Pancreas (tissue), 10 donors: ENCODE measurements at regions not wholly inside any gene's neighbourhood (a gene's known extent, or its start where the extent isn't known, plus 50 kb on each side); places are given as distances from the start of the nearest gene placed in this dataset.

Experiments used
- ATAC-seq, 4 donors: fragments of 200-7000 bp; cut with Tn5 transposase; one replicate each; pipeline versions ENCODE4 v1.8.0 to v1.9.1; 2020; ENCODE audit warnings: mild to moderate bottlenecking in 4 of 4, moderate library complexity in 4 of 4
- DNase-seq, 6 donors: peaks; one replicate each; pipeline ENCODE4 v3.0.0-alpha.2; 2020
- FAIRE-seq: peaks from 2 replicates; lab custom pipeline; 2012; peaks lifted over from hg19 to GRCh38; lab: Jason Lieb, UNC
- H3K27ac ChIP-seq, 4 donors: fragments of 200-600 bp; sonication (generic); 1 replicate in 3 of 4; 2 replicates in 1 of 4; pipeline versions ENCODE4 v1.5.0 to v1.8.0; 2020
- H3K27me3 ChIP-seq, 4 donors: fragments of 200-600 bp; one replicate each; pipeline ENCODE4 v1.8.0; 2021
- H3K36me3 ChIP-seq, 3 donors: fragments of 200-600 bp; sonication (generic) in 1 of 3; one replicate each; pipeline versions ENCODE4 v1.5.0 to v1.8.0; 2020 to 2021
- H3K4me1 ChIP-seq, 3 donors: fragments of 200-600 bp; one replicate each; pipeline ENCODE4 v1.8.0; 2021
- H3K4me3 ChIP-seq, 4 donors: fragments of 200-600 bp; sonication (generic) in 2 of 4; one replicate each; pipeline versions ENCODE4 v1.5.0 to v1.8.0; 2020 to 2021
- H3K9me3 ChIP-seq, 4 donors: fragments of 200-600 bp; one replicate each; pipeline ENCODE4 v1.8.0; 2021
- WGBS, 2 donors: extraction: QIAGEN DNeasy Blood & Tissue Kit; methylation state at CpG; one replicate each; pipeline ENCODE4 v1.1.7; 2013; 5-methylcytosine and 5-hydroxymethylcytosine counted together
- intact Hi-C, 3 donors: fragments of 100-400 bp; cut with DNase I; formaldehyde crosslinking; loops; one replicate each; pipeline versions ENCODE4 v1.11.1 to v1.14.2; 2022
- TF ChIP-seq, protein P1 (sequence below), 4 donors: fragments of 200-600 bp; sonication (generic) in 3 of 4; IDR thresholded peaks; one replicate each; pipeline versions ENCODE4 v1.5.0 to v1.8.0; 2021; ENCODE audit warnings: antibody characterized with exemption in 4 of 4
- donor health status: healthy with polysubstance abuse.
- donor health status: DM: no; HTN: no; CAD: no; lungs with moderate emphysema.
- donor health status: DM: no; HTN: no; CAD: no.
- donor health status: control.
- donor health status: control.
- donor health status: Bipolar disorder and iron deficiency.
- donor health status: DM: yes; HTN: yes; CAD: no.
- donor health status: DM: no; HTN: no; CAD: no.
- donor health status: DM: no; HTN: no; CAD: no.
- donor health status: DM: yes; HTN: yes; CAD: no.

DNA sequence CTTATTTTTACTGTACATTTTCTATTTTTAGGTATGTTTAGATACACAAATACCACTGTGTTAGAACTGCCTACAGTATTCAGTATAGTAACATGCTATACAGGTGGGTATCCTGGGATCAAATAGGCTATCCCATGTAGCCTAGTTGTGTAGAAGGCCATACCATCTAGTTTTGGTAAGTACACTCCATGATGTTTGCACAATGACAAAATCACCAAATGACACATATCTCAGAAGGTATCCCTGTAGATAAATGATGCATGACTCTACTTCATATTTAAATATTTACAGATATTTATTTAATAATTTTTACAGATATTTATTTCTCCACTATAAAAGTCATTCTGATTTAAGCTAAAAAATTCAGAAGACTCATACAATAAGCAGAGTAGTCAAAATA is 233.8 kb upstream of the OSR1 start:
- ATAC-seq: no peak
- intact Hi-C loops: no loop called here

DNA sequence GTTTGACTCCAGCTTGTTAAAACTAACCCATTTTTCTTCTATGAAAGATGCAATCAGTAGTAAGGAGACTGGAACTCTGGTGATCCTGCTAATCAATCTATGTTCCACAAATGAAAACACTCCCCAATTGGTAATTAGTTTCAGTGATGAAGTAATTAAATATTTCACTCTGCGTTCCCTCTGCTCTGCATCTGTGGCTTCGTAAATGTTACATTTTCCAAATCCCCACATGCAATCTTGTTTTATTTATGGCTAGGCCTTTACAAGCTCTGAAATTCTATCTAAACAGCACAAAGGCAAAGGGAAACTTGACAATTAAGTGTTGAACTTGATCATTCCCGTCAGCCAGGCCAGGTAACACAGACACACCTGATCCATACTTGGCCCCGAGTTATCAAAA is 231.4 kb upstream of the OSR1 start:
- ATAC-seq: no peak
- intact Hi-C loops: no loop called here

More for the DNA sequence above, 233.8 kb upstream of the OSR1 start:
- DNase-seq (no peak), FAIRE-seq (no peak)
- Histone ChIP-seq H3K27ac (no peak overlapping the region), H3K36me3 (no peaks in the 10 kb centered on the region), H3K4me3 (no peak overlapping the region), H3K4me1 (no peaks in the 10 kb centered on the region), H3K27me3 (no peaks in the 10 kb centered on the region), H3K9me3 (no peaks in the 10 kb centered on the region)
- TF ChIP-seq, protein P1, sequence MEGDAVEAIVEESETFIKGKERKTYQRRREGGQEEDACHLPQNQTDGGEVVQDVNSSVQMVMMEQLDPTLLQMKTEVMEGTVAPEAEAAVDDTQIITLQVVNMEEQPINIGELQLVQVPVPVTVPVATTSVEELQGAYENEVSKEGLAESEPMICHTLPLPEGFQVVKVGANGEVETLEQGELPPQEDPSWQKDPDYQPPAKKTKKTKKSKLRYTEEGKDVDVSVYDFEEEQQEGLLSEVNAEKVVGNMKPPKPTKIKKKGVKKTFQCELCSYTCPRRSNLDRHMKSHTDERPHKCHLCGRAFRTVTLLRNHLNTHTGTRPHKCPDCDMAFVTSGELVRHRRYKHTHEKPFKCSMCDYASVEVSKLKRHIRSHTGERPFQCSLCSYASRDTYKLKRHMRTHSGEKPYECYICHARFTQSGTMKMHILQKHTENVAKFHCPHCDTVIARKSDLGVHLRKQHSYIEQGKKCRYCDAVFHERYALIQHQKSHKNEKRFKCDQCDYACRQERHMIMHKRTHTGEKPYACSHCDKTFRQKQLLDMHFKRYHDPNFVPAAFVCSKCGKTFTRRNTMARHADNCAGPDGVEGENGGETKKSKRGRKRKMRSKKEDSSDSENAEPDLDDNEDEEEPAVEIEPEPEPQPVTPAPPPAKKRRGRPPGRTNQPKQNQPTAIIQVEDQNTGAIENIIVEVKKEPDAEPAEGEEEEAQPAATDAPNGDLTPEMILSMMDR (IDR thresholded peaks at IDR 0.05): no peak

DNA sequence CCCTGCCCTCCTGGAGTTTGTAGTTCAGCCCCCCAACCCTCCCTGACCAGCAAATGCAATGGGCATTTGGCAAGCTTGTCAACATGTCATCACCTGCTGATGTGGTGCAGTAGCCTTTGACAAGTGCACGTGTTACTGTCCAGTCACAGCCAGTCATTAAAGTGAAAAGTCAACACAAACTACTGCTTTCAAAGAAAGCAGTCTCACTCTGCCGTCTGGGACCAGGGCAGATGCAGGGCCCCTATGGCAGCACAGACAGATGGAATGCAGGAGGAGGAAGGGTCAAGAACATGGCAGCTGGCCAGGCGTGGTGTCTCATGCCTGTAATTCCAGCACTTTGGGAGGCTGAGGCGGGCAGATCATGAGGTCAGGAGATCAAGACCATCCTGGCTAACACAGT is 222.4 kb upstream of the OSR1 start:
- no peaks in the 10 kb centered on the region for H3K27me3 ChIP-seq
- H3K4me3 ChIP-seq: no peak overlapping the region
- ATAC-seq (no peak), FAIRE-seq (no peak), DNase-seq (no peak)
- H3K36me3 ChIP-seq: no peaks in the 10 kb centered on the region
- no peak overlapping the region for H3K27ac ChIP-seq
- intact Hi-C loops: no loop called here
- WGBS, 2 donors: 45 to 47% methylated on average over 4 of the region's 4 CpGs
- TF ChIP-seq, protein P1 (IDR thresholded peaks at IDR 0.05): no peak
- H3K9me3 ChIP-seq: no peaks in the 10 kb centered on the region
- no peaks in the 10 kb centered on the region for H3K4me1 ChIP-seq

More for the DNA sequence above, 231.4 kb upstream of the OSR1 start:
- no peaks in the 10 kb centered on the region for H3K9me3 ChIP-seq
- TF ChIP-seq, protein P1 (IDR thresholded peaks at IDR 0.05): no peak
- H3K4me1 ChIP-seq: no peaks in the 10 kb centered on the region
- FAIRE-seq (no peak), DNase-seq (no peak)
- no peaks in the 10 kb centered on the region for H3K27me3 ChIP-seq
- H3K36me3 ChIP-seq: no peaks in the 10 kb centered on the region
- no peak overlapping the region for H3K27ac ChIP-seq
- H3K4me3 ChIP-seq: no peak overlapping the region
- WGBS, 2 donors: 77 to 82% methylated on average over 4 of the region's 4 CpGs

DNA sequence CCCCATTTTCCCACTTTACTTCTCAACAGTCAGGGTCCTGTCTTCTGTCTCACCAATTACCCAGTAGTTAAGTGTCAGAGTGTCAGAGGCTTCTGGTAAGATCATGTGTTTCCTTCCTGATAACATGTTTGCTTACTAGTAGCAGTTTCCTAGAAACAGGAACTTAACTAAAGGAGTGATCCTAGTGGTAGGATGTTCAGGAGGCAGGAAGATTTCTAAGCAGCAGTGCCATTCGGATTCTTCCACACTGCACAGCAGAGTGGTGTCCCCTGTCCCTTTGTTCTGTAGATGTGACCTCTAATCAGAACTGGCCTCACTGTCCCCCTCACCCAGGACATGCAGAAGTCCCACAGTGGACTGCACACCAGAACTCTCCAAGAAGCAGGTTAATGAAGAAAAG is 221.8 kb upstream of the OSR1 start:
- H3K36me3 ChIP-seq: no peaks in the 10 kb centered on the region
- TF ChIP-seq, protein P1 (IDR thresholded peaks at IDR 0.05): no peak
- H3K27ac ChIP-seq: no peak overlapping the region
- no peaks in the 10 kb centered on the region for H3K27me3 ChIP-seq
- FAIRE-seq (no peak), ATAC-seq (no peak), DNase-seq (no peak)
- no peak overlapping the region for H3K4me3 ChIP-seq
- intact Hi-C loops: no loop called here
- H3K4me1 ChIP-seq: no peaks in the 10 kb centered on the region
- WGBS, 2 donors: 40 to 52% methylated on average over 1 of the region's 1 CpG
- no peaks in the 10 kb centered on the region for H3K9me3 ChIP-seq

DNA sequence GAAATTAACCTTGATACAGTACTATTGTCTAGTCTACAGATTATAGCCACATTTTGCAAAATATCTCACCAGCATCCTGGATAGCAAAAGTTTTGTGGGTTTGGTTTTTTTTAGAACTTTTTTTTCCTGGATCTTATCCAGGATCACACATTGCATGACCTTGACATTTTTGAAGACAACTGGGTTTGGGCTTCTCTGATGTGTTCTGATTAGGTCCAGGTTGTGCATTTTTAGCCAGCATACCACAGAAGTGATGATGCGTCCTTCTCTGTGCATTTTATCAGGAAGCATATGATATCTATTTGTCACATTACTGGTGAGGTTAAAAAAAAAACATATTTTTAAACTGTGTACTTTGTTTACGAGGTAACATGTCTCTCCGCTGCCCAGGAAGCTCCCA is 221.0 kb upstream of the OSR1 start:
- TF ChIP-seq, protein P1 (IDR thresholded peaks at IDR 0.05): no peak
- no peak overlapping the region for H3K27ac ChIP-seq
- no peaks in the 10 kb centered on the region for H3K4me1 ChIP-seq
- DNase-seq (no peak), FAIRE-seq (no peak), ATAC-seq (no peak)
- no peaks in the 10 kb centered on the region for H3K27me3 ChIP-seq
- intact Hi-C loops: no loop called here
- no peaks in the 10 kb centered on the region for H3K9me3 ChIP-seq
- H3K4me3 ChIP-seq: no peak overlapping the region
- no peaks in the 10 kb centered on the region for H3K36me3 ChIP-seq
- WGBS, 2 donors: 65 to 72% methylated on average over 3 of the region's 3 CpGs
